ENCODE measurements at regions not wholly inside any gene's neighbourhood (a gene's known extent, or its start where the extent isn't known, plus 50 kb on each side); places are given as distances from the start of the nearest gene placed in this dataset.

- H3K4me3 ChIP-seq (ENCODE audit: low read depth in 1 of 3, low read length in 3 of 3) = no peak overlapping the region
- H3K9ac ChIP-seq (ENCODE audit: low read depth in 1 of 2, low read length in 2 of 2) = no peak overlapping the region
- no peaks in the 10 kb centered on the region for H3K4me1 ChIP-seq (ENCODE audit: control insufficient read depth in 4 of 4, insufficient read depth in 4 of 4, low read length in 3 of 4)
- TF ChIP-seq FOXA2 (IDR thresholded peaks at IDR 0.05) (no peak), JUND (IDR thresholded peaks at IDR 0.05) (no peak), HNF4A (conservative IDR thresholded peaks at IDR 0.05) (no peak), CTCF (IDR thresholded peaks at IDR 0.05; ENCODE audit: low read depth, low read length, missing input control) (no peak), EGR1 (IDR thresholded peaks at IDR 0.05; ENCODE audit: low read depth in 2 of 2) (no peak), MAX (IDR thresholded peaks at IDR 0.05) (no peak)
- H3K27ac ChIP-seq (ENCODE audit: low read depth in 1 of 2, low read length in 2 of 2) = no peak overlapping the region
- 63% methylated on average over 1 of the region's 1 CpG for WGBS
- H3K27me3 ChIP-seq (ENCODE audit: control insufficient read depth in 4 of 4, insufficient read depth in 4 of 4, low read length in 3 of 4) = no peaks in the 10 kb centered on the region
- H3K9me3 ChIP-seq (ENCODE audit: control insufficient read depth in 4 of 4, low read length in 3 of 4) = no peaks in the 10 kb centered on the region
- no peak for DNase-seq (ENCODE audit: low spot score)
- H3K36me3 ChIP-seq (ENCODE audit: control insufficient read depth in 4 of 4, insufficient read depth in 3 of 4, low read depth in 1 of 4, low read length in 3 of 4) = no peaks in the 10 kb centered on the region
Observed at GRCh38 chr3:73177827-73178226, 116.4 kb downstream of the EBLN2 start.

- Histone ChIP-seq H3K4me1 (ENCODE audit: control insufficient read depth in 4 of 4, insufficient read depth in 4 of 4, low read length in 3 of 4) (no peaks in the 10 kb centered on the region), H3K36me3 (ENCODE audit: control insufficient read depth in 4 of 4, insufficient read depth in 3 of 4, low read depth in 1 of 4, low read length in 3 of 4) (no peaks in the 10 kb centered on the region), H3K27ac (ENCODE audit: low read depth in 1 of 2, low read length in 2 of 2) (no peak overlapping the region), H3K27me3 (ENCODE audit: control insufficient read depth in 4 of 4, insufficient read depth in 4 of 4, low read length in 3 of 4) (no peaks in the 10 kb centered on the region), H3K9ac (ENCODE audit: low read depth in 1 of 2, low read length in 2 of 2) (no peak overlapping the region), H3K4me3 (ENCODE audit: low read depth in 1 of 3, low read length in 3 of 3) (no peak overlapping the region), H3K9me3 (ENCODE audit: control insufficient read depth in 4 of 4, low read length in 3 of 4) (no peaks in the 10 kb centered on the region)
- 92% methylated on average over 4 of the region's 4 CpGs for WGBS
- TF ChIP-seq RAD21 (IDR thresholded peaks at IDR 0.05) (no peak), HNF4G (IDR thresholded peaks at IDR 0.05) (no peak), TAF1 (conservative IDR thresholded peaks at IDR 0.05) (no peak), NR2F2 (IDR thresholded peaks at IDR 0.05) (no peak), MAX (IDR thresholded peaks at IDR 0.05) (no peak), FOXA2 (IDR thresholded peaks at IDR 0.05) (no peak), HNF4A (conservative IDR thresholded peaks at IDR 0.05) (no peak), EGR1 (IDR thresholded peaks at IDR 0.05; ENCODE audit: low read depth in 2 of 2) (no peak)
- no peak for DNase-seq (ENCODE audit: low spot score)
Observed at GRCh38 chr3:73179601-73180000, 118.1 kb downstream of the EBLN2 start.

DNA sequence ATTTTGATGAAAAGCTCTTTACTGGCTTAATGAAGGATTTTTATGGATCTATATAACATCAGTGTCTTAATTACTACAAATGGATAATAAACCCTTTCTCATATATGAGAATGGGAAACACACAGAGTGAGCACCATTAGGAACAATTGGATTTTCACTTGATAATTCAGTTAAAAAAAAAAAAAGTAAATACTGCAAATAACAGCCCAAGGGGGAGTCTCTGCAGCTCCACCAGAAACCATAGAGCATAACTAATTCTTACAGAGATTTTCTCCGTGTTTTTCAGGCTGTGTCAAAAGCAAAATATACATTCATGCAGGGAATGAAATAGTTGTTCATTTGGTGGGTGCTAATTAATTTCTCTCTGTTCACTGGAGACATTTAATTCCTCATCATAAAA lies 125.3 kb downstream of the EBLN2 start:
- H3K36me3 ChIP-seq (ENCODE audit: control insufficient read depth in 4 of 4, insufficient read depth in 3 of 4, low read depth in 1 of 4, low read length in 3 of 4) = no peaks in the 10 kb centered on the region
- 70% methylated on average over 1 of the region's 1 CpG for WGBS
- no peak for DNase-seq (ENCODE audit: low spot score)
- no peaks in the 10 kb centered on the region for H3K4me1 ChIP-seq (ENCODE audit: control insufficient read depth in 4 of 4, insufficient read depth in 4 of 4, low read length in 3 of 4)
- TF ChIP-seq YY1 (IDR thresholded peaks at IDR 0.05) (no peak), EGR1 (IDR thresholded peaks at IDR 0.05; ENCODE audit: low read depth in 2 of 2) (no peak), TAF1 (conservative IDR thresholded peaks at IDR 0.05) (no peak), RXRA (IDR thresholded peaks at IDR 0.05) (no peak), FOXA2 (IDR thresholded peaks at IDR 0.05) (no peak), GABPA (IDR thresholded peaks at IDR 0.05 in 1 of 2, conservative IDR thresholded peaks at IDR 0.05 in 1 of 2) (no peak), HNF4G (IDR thresholded peaks at IDR 0.05) (no peak), FOXA1 (IDR thresholded peaks at IDR 0.05) (no peak), MAX (IDR thresholded peaks at IDR 0.05) (no peak)
- TF ChIP-seq, protein P1, sequence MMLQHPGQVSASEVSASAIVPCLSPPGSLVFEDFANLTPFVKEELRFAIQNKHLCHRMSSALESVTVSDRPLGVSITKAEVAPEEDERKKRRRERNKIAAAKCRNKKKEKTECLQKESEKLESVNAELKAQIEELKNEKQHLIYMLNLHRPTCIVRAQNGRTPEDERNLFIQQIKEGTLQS (IDR thresholded peaks at IDR 0.05) = no peak
- H3K9ac ChIP-seq (ENCODE audit: low read depth in 1 of 2, low read length in 2 of 2) = no peak overlapping the region
- H3K27me3 ChIP-seq (ENCODE audit: control insufficient read depth in 4 of 4, insufficient read depth in 4 of 4, low read length in 3 of 4) = no peaks in the 10 kb centered on the region
- no peak overlapping the region for H3K27ac ChIP-seq (ENCODE audit: low read depth in 1 of 2, low read length in 2 of 2)
- no peaks in the 10 kb centered on the region for H3K9me3 ChIP-seq (ENCODE audit: control insufficient read depth in 4 of 4, low read length in 3 of 4)
- H3K4me3 ChIP-seq (ENCODE audit: low read depth in 1 of 3, low read length in 3 of 3) = no peak overlapping the region

All from liver (tissue), 8 donors.